ENCODE measurements at regions not wholly inside any gene's neighbourhood (a gene's known extent, or its start where the extent isn't known, plus 50 kb on each side); places are given as distances from the start of the nearest gene placed in this dataset.

- no peak for TF ChIP-seq CHD2 (IDR thresholded peaks at IDR 0.05; ENCODE audit: low read length, partially characterized antibody)
- no peak for TF ChIP-seq ESRRA (IDR thresholded peaks at IDR 0.05; ENCODE audit: borderline replicate concordance, low read length)
- TF ChIP-seq, protein P1, sequence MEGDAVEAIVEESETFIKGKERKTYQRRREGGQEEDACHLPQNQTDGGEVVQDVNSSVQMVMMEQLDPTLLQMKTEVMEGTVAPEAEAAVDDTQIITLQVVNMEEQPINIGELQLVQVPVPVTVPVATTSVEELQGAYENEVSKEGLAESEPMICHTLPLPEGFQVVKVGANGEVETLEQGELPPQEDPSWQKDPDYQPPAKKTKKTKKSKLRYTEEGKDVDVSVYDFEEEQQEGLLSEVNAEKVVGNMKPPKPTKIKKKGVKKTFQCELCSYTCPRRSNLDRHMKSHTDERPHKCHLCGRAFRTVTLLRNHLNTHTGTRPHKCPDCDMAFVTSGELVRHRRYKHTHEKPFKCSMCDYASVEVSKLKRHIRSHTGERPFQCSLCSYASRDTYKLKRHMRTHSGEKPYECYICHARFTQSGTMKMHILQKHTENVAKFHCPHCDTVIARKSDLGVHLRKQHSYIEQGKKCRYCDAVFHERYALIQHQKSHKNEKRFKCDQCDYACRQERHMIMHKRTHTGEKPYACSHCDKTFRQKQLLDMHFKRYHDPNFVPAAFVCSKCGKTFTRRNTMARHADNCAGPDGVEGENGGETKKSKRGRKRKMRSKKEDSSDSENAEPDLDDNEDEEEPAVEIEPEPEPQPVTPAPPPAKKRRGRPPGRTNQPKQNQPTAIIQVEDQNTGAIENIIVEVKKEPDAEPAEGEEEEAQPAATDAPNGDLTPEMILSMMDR (IDR thresholded peaks at IDR 0.05), result no peak
- TF ChIP-seq ZSCAN20 (CRISPR knock-in tag; IDR thresholded peaks at IDR 0.05), result no peak
- TF ChIP-seq MAX (IDR thresholded peaks at IDR 0.05), result no peak
- TF ChIP-seq ZC3H11A (IDR thresholded peaks at IDR 0.05), result no peak
- TF ChIP-seq BHLHE40 (IDR thresholded peaks at IDR 0.05; ENCODE audit: low read depth, low read length), result no peak
- TF ChIP-seq EP300 (IDR thresholded peaks at IDR 0.05), result no peak
- no peak for TF ChIP-seq CHD4 (IDR thresholded peaks at IDR 0.05; ENCODE audit: borderline replicate concordance)
- no peak for TF ChIP-seq RNF2 (IDR thresholded peaks at IDR 0.05; ENCODE audit: borderline replicate concordance, low read depth)
- no peak for TF ChIP-seq CBX8 (IDR thresholded peaks at IDR 0.05)
- TF ChIP-seq POLR2A (IDR thresholded peaks at IDR 0.05; ENCODE audit: low read length), result no peak
- no peak for TF ChIP-seq MYC (IDR thresholded peaks at IDR 0.05; ENCODE audit: borderline replicate concordance, low read length)
Observed at GRCh38 chr16:7805686-7806396, 473.2 kb downstream of the RBFOX1 start.

Data from A549 (cell line).